Liver (tissue), 2 donors: ENCODE measurements at regions not wholly inside any gene's neighbourhood (a gene's known extent, or its start where the extent isn't known, plus 50 kb on each side); places are given as distances from the start of the nearest gene placed in this dataset.

Source experiments
- MAX ChIP-seq: IDR thresholded peaks from 2 replicates; pipeline ENCODE4 v1.6.1; 2016; ENCODE audit warnings: antibody characterized with exemption
- TF ChIP-seq, protein P1 (sequence below): fragments of 150-350 bp; IDR thresholded peaks from 2 replicates; pipeline ENCODE4 v1.5.1; 2017; ENCODE audit warnings: improper control_type of control experiment, low read depth, low read length; ENCODE audit not compliant: missing input control
- donor health status: healthy.

DNA sequence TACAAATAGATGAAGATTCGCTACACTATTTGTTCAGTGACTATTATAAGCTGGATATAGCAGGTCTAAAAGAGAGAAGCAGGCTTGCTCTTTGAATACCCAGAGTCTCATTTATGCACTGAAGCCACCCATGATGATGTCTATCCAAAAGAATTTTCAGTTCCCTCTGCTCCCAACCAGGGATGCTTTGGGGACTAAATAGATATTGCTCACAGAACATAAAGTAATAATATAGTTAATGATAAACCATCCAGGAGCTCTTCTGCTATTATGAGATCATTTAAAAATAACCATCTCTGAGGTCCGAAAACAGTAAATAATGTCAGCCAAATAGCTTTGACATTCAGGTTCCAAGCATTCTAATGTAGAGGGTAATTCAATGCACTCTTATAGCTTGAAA is 875.4 kb downstream of the SORCS3 start:
- no peak for TF ChIP-seq MAX
- TF ChIP-seq, protein P1, sequence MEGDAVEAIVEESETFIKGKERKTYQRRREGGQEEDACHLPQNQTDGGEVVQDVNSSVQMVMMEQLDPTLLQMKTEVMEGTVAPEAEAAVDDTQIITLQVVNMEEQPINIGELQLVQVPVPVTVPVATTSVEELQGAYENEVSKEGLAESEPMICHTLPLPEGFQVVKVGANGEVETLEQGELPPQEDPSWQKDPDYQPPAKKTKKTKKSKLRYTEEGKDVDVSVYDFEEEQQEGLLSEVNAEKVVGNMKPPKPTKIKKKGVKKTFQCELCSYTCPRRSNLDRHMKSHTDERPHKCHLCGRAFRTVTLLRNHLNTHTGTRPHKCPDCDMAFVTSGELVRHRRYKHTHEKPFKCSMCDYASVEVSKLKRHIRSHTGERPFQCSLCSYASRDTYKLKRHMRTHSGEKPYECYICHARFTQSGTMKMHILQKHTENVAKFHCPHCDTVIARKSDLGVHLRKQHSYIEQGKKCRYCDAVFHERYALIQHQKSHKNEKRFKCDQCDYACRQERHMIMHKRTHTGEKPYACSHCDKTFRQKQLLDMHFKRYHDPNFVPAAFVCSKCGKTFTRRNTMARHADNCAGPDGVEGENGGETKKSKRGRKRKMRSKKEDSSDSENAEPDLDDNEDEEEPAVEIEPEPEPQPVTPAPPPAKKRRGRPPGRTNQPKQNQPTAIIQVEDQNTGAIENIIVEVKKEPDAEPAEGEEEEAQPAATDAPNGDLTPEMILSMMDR = no peak
